HG02973 (cell line): ENCODE measurements at regions not wholly inside any gene's neighbourhood (a gene's known extent, or its start where the extent isn't known, plus 50 kb on each side); places are given as distances from the start of the nearest gene placed in this dataset.
"Not testable (repeated sequence)": the region's sequence is repeated elsewhere in the genome, so short reads cannot be mapped to it uniquely, and the experiment has no call there.

Experiments used
- ATAC-seq: cut with Tn5 transposase; IDR thresholded peaks from one replicate; pipeline ENCODE4 v1.9.1; 2021; ENCODE audit warnings: moderate library complexity; ENCODE audit not compliant: unreplicated experiment

- ATAC-seq = no peak
These were observed 115.2 kb upstream of the BEND6 start for GRCh38 chr6:56839533-56840183.

DNA sequence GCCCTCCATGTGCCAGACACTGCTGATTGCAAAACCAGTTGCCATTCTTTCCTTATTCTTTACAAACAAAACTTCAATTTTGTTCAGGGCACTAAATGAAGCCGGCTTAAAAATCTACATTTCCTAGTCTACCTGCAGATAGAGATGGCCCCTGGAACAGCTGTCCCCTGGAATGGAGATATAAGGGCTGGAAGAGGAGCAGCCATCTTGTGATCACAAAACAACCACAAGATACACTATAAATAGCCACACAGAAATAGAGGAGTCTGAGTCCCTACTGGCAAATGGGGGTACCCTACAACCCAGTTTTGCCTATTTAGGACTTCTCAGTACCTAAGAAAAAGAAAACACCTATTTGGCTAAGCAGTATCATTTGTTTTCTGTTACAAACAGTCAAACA is 115.9 kb upstream of the BEND6 start:
- ATAC-seq = no peak

DNA sequence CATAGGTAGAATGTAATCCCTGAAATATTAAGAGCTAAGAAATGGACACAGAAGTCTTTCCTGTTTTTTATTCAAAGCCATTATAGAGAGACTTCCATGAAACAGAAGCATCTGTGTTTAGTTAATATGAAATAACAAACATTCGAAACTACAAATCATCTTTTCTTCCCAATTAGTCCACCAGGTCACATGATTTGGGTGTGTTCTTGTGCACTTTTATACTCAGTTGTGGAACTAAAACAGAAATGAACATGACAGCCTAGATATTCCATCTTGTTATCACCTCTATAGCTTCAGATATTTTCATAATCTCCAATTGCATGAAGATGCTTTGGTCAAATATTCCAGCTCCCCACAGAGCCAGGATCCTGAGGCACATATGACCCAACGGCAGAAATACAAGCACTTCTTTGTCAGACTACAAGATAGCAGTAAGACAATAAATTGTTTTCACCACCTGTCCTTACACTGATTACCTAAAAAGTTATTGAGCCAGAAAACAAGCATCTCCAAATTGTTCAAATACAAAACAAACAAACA is 116.8 kb upstream of the BEND6 start:
- ATAC-seq = no peak

- no peak for ATAC-seq
These were observed 117.5 kb upstream of the BEND6 start for GRCh38 chr6:56837322-56837894.

GRCh38 chr6:56835612-56836011 is 119.3 kb upstream of the BEND6 start:
- ATAC-seq = no peak

GRCh38 chr6:56833873-56834272 is 121.0 kb upstream of the BEND6 start:
- ATAC-seq = no peak

DNA sequence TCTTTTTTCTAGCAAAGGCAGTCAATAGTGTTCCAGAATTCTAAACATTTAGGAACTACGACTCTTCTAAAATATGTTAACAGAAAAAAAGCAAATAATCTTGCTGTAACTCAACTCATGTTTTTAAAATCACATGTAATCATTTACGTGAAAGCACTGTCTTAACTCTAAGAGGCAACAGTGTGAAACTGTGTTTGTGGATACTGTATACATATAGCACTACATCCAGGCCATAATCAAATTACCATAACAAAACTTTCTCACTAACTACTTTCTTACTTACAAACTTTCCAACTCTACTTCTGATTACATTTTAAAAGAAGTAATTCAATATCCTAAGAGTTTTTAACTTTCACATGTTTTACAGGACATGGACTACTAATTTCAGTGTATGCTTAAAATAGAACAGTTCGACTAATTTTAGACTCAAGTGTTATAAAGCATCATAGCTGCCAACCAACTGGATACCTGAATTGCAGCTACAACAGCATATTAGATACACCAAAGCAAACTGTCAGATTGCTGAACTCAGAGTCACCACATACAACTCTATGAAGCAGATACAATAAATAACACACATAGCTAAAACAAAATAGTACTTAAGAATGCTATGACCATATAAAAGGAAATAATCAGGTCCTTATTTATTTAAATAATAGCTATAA is 121.6 kb upstream of the BEND6 start:
- no peak for ATAC-seq

DNA sequence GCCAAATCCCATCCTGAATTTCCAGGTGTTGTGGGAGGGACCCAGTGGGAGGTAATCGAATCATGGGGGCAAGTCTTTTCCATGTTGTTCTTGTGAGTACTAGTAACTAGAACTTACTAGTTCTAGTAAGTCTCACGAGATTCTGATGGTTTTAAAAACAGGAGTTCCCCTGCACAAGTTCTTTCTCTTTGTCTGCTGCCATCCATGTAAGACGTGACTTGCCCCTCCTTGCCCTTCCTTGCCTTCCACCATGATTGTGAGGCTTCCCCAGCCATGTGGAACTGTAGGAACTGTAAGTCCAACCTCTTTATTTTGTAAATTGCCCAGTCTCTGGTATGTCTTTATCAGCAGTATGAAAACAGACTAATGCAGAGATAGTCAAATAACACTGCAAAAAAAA is 122.7 kb upstream of the BEND6 start:
- no peak for ATAC-seq

DNA sequence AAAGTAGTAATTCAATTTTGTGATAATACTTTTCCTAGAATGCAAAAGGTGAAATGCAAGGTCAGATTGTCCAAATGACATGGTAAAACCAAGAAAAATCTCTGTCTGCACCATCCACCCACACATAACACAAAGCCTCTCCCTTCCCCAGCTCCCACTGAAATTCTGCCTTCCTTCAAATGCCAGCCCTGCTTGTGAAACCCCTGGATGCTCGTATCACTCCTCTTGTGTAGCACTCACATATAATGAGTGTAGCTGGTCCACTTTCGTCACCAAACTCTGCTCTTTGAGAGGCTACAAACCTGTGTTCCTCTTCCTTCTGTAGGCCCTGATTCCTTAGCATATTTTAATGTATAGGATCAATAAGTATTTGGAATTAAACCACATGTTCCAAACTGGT is 123.6 kb upstream of the BEND6 start:
- no peak for ATAC-seq

DNA sequence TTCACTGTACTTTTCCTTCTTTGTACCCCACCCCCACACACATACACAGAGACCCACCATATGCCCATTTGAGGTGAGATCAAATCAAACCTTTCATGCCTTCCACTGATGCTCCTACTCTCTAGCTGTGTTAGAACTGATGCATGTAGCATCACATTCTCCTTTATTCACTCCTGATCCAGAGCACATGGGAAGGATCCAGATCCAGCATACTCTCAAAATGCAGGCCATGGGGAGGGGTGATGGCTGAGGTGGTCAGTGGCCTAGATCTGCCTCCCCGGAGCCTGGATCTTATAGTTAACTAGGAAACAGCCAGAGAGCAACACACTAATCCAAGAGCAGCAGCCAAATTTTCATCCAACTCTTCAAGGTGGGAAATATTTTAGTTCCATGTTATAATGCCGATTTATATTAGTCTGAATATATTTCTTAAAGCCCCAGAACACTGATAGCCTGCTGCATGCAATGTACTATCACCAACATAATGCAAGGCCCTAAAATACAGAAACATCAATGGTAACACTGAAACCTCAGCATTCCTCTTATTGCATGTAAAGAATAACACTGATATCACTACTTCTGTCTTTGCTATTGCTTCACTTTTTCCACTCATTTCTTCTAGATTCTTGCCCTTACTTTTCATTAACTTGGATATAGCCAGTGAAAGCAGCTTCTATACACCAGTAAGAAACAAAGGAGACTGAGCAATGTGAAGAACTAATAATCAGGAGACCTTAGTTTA is 126.8 kb upstream of the BEND6 start:
- ATAC-seq = no peak

GRCh38 chr6:56824431-56824830 is 130.5 kb upstream of the BEND6 start:
- not testable (repeated sequence) for ATAC-seq

- no peak for ATAC-seq
These were observed 133.9 kb upstream of the BEND6 start for GRCh38 chr6:56821005-56821432.

- no peak for ATAC-seq
These were observed 134.8 kb upstream of the BEND6 start for GRCh38 chr6:56820060-56820459.

DNA sequence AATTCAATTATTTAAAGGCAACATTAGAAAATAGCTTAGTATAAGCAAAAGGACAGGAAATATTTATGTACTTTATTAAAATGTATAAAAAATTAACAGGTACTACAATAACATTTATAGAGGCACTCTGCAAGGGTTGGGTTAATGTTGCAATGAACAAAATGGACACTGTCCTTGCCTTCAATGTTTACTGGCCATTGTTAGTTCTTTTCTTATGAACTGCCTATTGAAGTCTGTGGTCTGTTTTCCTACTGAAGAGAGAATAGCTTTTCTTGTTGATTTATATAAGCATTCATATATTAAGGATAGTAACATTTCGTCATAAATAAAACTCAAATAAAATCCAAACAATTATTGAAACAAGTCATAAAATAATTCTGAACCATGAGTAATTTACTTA is 135.3 kb upstream of the BEND6 start:
- ATAC-seq = no peak

DNA sequence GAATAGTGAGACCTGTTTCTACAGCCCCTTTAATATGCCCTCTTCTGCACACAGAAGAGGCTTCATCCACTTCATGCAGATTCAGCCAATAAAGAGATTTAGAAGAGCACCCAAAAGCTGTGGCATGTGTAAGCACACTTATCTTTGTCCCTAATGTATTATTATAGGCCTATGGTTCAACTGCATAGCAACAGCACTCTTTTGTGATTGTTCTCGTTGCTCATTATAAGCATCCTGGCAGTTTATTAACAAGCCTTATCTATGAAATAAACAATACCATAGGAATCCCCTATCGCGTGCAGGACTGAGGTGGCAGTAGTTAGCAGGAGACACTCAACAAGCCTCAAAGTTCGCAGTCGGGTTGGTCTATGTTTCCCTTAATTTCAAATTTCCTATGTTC is 138.5 kb upstream of the BEND6 start:
- ATAC-seq = no peak

- ATAC-seq = no peak
These were observed 139.5 kb upstream of the BEND6 start for GRCh38 chr6:56815436-56815835.

DNA sequence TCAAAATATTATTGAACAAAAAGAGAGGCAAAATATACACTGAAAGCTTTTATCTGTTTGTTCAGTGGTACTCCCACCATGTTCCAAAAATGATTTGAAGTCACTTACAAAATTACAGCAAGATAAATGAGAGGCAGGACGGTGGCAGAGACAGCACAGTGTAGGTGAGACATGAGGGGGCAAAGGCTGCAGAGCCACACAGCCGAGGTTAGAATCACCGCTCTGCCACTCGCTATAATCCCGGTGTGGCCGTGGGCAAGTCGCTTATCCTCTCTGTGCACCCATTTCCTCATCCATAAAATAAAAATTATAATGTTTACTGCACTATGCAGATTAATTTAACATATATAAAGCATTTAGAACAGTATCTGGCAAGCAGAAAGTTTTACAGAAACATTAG is 140.1 kb upstream of the BEND6 start:
- no peak for ATAC-seq

DNA sequence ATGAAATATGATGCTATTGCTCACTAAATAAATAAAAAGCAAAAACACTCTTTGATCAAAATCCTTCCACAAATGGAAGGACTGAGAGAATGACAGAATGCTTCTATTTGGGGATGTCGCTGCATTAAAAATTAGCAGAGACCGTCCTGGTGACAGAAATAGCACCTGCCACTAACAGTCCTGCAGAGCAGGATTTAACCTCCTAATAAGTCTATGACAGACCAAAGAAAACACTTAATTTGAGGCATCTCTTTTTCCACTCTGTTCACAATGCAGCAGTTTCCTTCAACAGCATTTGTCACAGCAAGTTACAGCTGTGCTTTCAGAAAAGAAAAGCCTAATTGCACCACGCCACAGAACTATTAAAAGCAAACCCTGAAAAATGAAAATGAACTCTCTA is 140.6 kb upstream of the BEND6 start:
- ATAC-seq = no peak

GRCh38 chr6:56812851-56813250 is 142.1 kb upstream of the BEND6 start:
- not testable (repeated sequence) for ATAC-seq

- no peak for ATAC-seq
These were observed 146.0 kb upstream of the BEND6 start for GRCh38 chr6:56808871-56809359.

DNA sequence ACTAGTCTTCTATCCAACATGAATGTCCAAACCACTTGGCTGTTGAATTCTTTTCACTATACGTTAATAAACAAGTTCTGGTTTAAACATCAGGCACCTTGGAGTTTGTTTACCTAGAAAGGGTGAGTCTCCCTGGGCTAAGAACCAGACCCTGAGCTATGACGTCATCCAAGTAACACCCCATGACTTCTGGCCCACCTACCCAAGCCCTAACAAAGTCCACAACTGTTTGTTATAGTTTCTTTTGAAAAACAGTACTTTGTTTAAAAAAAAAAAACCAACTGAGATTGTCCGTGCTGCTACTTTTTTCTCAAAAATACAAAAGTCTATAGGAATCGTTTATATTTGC is 146.9 kb upstream of the BEND6 start:
- no peak for ATAC-seq
